GM23248 (cell line): ENCODE measurements at regions not wholly inside any gene's neighbourhood (a gene's known extent, or its start where the extent isn't known, plus 50 kb on each side); places are given as distances from the start of the nearest gene placed in this dataset.

Source experiments
- DNase-seq: peaks from one replicate; pipeline ENCODE4 v3.0.0-alpha.2; 2015
- H2AFZ ChIP-seq: fragments of 200-600 bp; sonication (generic); 2 replicates; pipeline ENCODE4 v1.6.1; 2016; ENCODE audit warnings: antibody characterized with exemption
- H3F3A ChIP-seq: fragments of 200-600 bp; sonication (generic); 2 replicates; pipeline ENCODE4 v1.6.1; 2016; ENCODE audit warnings: mild to moderate bottlenecking, antibody characterized with exemption, mixed run types; ENCODE audit not compliant: insufficient read depth
- H3K27ac ChIP-seq: fragments of 200-600 bp; sonication (generic); 2 replicates; pipeline ENCODE4 v1.5.1; 2016; ENCODE audit warnings: mild to moderate bottlenecking
- H3K27me3 ChIP-seq: fragments of 200-600 bp; sonication (generic); replicated peaks from 2 replicates; pipeline ENCODE4 v1.6.1; 2016; ENCODE audit warnings: mild to moderate bottlenecking; ENCODE audit not compliant: insufficient read depth
- H3K36me3 ChIP-seq: fragments of 200-600 bp; sonication (generic); 2 replicates; pipeline ENCODE4 v1.6.1; 2016; ENCODE audit warnings: low read depth, mild to moderate bottlenecking
- H3K4me1 ChIP-seq: fragments of 200-600 bp; sonication (generic); 2 replicates; pipeline ENCODE4 v1.6.1; 2016; ENCODE audit warnings: mild to moderate bottlenecking; ENCODE audit not compliant: insufficient read depth
- H3K4me2 ChIP-seq: fragments of 200-600 bp; sonication (generic); one replicate; pipeline ENCODE4 v1.6.1; 2016; ENCODE audit warnings: mild to moderate bottlenecking; ENCODE audit not compliant: unreplicated experiment
- H3K4me3 ChIP-seq: fragments of 200-600 bp; sonication (generic); 2 replicates; pipeline ENCODE4 v1.5.1; 2016; ENCODE audit warnings: mild to moderate bottlenecking
- H3K79me2 ChIP-seq: fragments of 200-600 bp; sonication (generic); 2 replicates; pipeline ENCODE4 v1.6.1; 2016; ENCODE audit warnings: mild to moderate bottlenecking; ENCODE audit not compliant: insufficient read depth
- H3K9ac ChIP-seq: fragments of 200-600 bp; sonication (generic); 2 replicates; pipeline ENCODE4 v1.6.1; 2016; ENCODE audit warnings: mild to moderate bottlenecking
- H3K9me2 ChIP-seq: fragments of 200-600 bp; sonication (generic); 2 replicates; pipeline ENCODE4 v1.6.1; 2016; ENCODE audit warnings: mixed run types, mild to moderate bottlenecking, moderate library complexity; ENCODE audit not compliant: insufficient read depth
- H3K9me3 ChIP-seq: fragments of 200-600 bp; sonication (generic); one replicate; pipeline ENCODE4 v1.6.1; 2017; ENCODE audit warnings: low read depth
- H4K20me1 ChIP-seq: fragments of 200-600 bp; sonication (generic); 2 replicates; pipeline ENCODE4 v1.6.0; 2016; ENCODE audit not compliant: insufficient read depth
- EZH2 ChIP-seq: fragments of 200-600 bp; sonication (generic); IDR thresholded peaks from 2 replicates; pipeline ENCODE4 v1.6.1; 2018; ENCODE audit warnings: antibody characterized with exemption, mild to moderate bottlenecking; ENCODE audit not compliant: insufficient read depth, poor library complexity, severe bottlenecking
- EZH2phosphoT487 ChIP-seq: fragments of 200-600 bp; sonication (generic); IDR thresholded peaks from 2 replicates; pipeline ENCODE4 v1.6.1; 2018; ENCODE audit warnings: antibody characterized with exemption, moderate library complexity, mild to moderate bottlenecking, low read depth; ENCODE audit not compliant: insufficient read depth
- WGBS, 2 experiments: methylation state at CpG; one replicate each; pipeline ENCODE4 v1.1.6; 2015 to 2017; ENCODE audit warnings: low lambda C conversion rate in 2 of 2, low coverage in 1 of 2; ENCODE audit errors: missing lambda C conversion rate in 2 of 2; 5-methylcytosine and 5-hydroxymethylcytosine counted together
- in situ Hi-C: fragments of 300-500 bp; cut with MboI; formaldehyde crosslinking; loops from 2 replicates; pipeline ENCODE4 v1.15.0; 2020

DNA sequence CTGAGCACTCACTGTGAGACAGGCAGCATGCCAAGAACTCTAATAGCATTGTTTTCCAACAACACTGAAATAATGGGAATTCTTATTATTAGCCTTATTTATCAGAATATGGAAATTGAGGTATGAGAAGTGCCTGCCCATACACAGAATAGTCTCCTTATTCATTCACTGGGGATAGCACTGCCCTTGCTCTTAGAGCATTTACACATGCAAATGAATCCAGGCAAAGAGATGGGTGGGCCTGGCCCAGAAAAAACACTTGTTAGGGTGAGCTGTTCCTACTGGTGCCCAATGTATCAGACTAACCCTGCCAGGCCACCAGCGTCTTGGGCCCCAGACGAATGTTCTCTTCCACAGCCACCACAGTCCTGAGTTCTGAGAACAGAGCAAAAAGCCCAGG is 112.9 kb downstream of the TUBA3C start:
- H3K9me3 ChIP-seq = no peaks in the 10 kb centered on the region
- no peaks in the 10 kb centered on the region for H3F3A ChIP-seq
- no peaks in the 10 kb centered on the region for H3K36me3 ChIP-seq
- H3K27me3 ChIP-seq = no peaks in the 10 kb centered on the region
- WGBS, 2 experiments = 11 to 21% methylated on average over 2 of the region's 2 CpGs
- H2AFZ ChIP-seq = no peak overlapping the region
- no peak overlapping the region for H3K9ac ChIP-seq
- no peak overlapping the region for H3K4me3 ChIP-seq
- no peaks in the 10 kb centered on the region for H3K9me2 ChIP-seq
- no peaks in the 10 kb centered on the region for H3K4me1 ChIP-seq
- no peak overlapping the region for H3K27ac ChIP-seq
- H4K20me1 ChIP-seq = no peaks in the 10 kb centered on the region
- TF ChIP-seq EZH2 (no peak), EZH2phosphoT487 (no peak)
- H3K4me2 ChIP-seq = no peak overlapping the region
- in situ Hi-C loops = no loop called here
- DNase-seq = no peak
- H3K79me2 ChIP-seq = no peaks in the 10 kb centered on the region

- Histone ChIP-seq H3K4me2 (no peak overlapping the region), H3K36me3 (no peaks in the 10 kb centered on the region), H3F3A (no peaks in the 10 kb centered on the region), H3K4me1 (no peaks in the 10 kb centered on the region), H3K4me3 (no peak overlapping the region), H3K9me3 (no peaks in the 10 kb centered on the region), H3K27ac (no peak overlapping the region), H2AFZ (no peak overlapping the region), H3K79me2 (no peaks in the 10 kb centered on the region), H3K27me3 (no peaks in the 10 kb centered on the region), H3K9me2 (no peaks in the 10 kb centered on the region), H4K20me1 (no peaks in the 10 kb centered on the region), H3K9ac (no peak overlapping the region)
- in situ Hi-C loops = no loop called here
- DNase-seq = no peak
- TF ChIP-seq EZH2phosphoT487 (no peak), EZH2 (no peak)
- WGBS, 2 experiments = 5 to 6% methylated on average over 2 of the region's 2 CpGs
Measured at GRCh38 chr13:19067767-19068166, 113.9 kb downstream of the TUBA3C start.

- DNase-seq = no peak
- Histone ChIP-seq H4K20me1 (no peaks in the 10 kb centered on the region), H3K27ac (no peak overlapping the region), H3K9me3 (no peaks in the 10 kb centered on the region), H3K27me3 (no peaks in the 10 kb centered on the region), H2AFZ (no peak overlapping the region), H3K4me3 (no peak overlapping the region), H3K4me2 (no peak overlapping the region), H3K36me3 (no peaks in the 10 kb centered on the region), H3K79me2 (no peaks in the 10 kb centered on the region), H3K4me1 (no peaks in the 10 kb centered on the region), H3K9me2 (no peaks in the 10 kb centered on the region), H3F3A (no peaks in the 10 kb centered on the region), H3K9ac (no peak overlapping the region)
- in situ Hi-C loops = no loop called here
- WGBS, 2 experiments = 49 to 63% methylated on average over 4 of the region's 4 CpGs
- no peak for TF ChIP-seq EZH2
Measured at GRCh38 chr13:19062801-19063200, 118.8 kb downstream of the TUBA3C start.

- no peak overlapping the region for H3K4me2 ChIP-seq
- no peak overlapping the region for H3K9ac ChIP-seq
- H3K9me3 ChIP-seq = no peaks in the 10 kb centered on the region
- H3K27ac ChIP-seq = no peak overlapping the region
- no peaks in the 10 kb centered on the region for H3K4me1 ChIP-seq
- H4K20me1 ChIP-seq = no peaks in the 10 kb centered on the region
- no peaks in the 10 kb centered on the region for H3K36me3 ChIP-seq
- H3K4me3 ChIP-seq = no peak overlapping the region
- TF ChIP-seq EZH2phosphoT487 = no peak
- no peak for TF ChIP-seq EZH2
- H2AFZ ChIP-seq = no peak overlapping the region
- no peaks in the 10 kb centered on the region for H3K27me3 ChIP-seq
- 57% methylated on average over 10 to 11 of the region's 11 CpGs for WGBS, 2 experiments
- H3K79me2 ChIP-seq = no peaks in the 10 kb centered on the region
- in situ Hi-C loops = no loop called here
- DNase-seq = no peak
- H3F3A ChIP-seq = no peaks in the 10 kb centered on the region
- H3K9me2 ChIP-seq = no peaks in the 10 kb centered on the region
Measured at GRCh38 chr13:19062019-19062646, 119.5 kb downstream of the TUBA3C start.

- Histone ChIP-seq H3K27ac (no peak overlapping the region), H3F3A (no peaks in the 10 kb centered on the region), H3K9me3 (no peaks in the 10 kb centered on the region), H3K36me3 (no peaks in the 10 kb centered on the region), H3K27me3 (no peaks in the 10 kb centered on the region), H3K9me2 (no peaks in the 10 kb centered on the region), H3K4me3 (no peak overlapping the region), H2AFZ (no peak overlapping the region), H3K9ac (no peak overlapping the region), H3K79me2 (no peaks in the 10 kb centered on the region), H4K20me1 (no peaks in the 10 kb centered on the region), H3K4me1 (no peaks in the 10 kb centered on the region), H3K4me2 (no peak overlapping the region)
- 67 to 70% methylated on average over 6 of the region's 6 CpGs for WGBS, 2 experiments
- TF ChIP-seq EZH2 = no peak
- DNase-seq = no peak
- in situ Hi-C loops = no loop called here
Measured at GRCh38 chr13:19061278-19061677, 120.3 kb downstream of the TUBA3C start.
